Upper lobe of right lung (tissue), 1 donor: ENCODE measurements at regions not wholly inside any gene's neighbourhood (a gene's known extent, or its start where the extent isn't known, plus 50 kb on each side); places are given as distances from the start of the nearest gene placed in this dataset.

Source experiments
- ATAC-seq: fragments of 200-7000 bp; cut with Tn5 transposase; one replicate; pipeline ENCODE4 v1.9.1; 2020; ENCODE audit warnings: mild to moderate bottlenecking, moderate library complexity
- DNase-seq: peaks from one replicate; pipeline ENCODE4 v3.0.0-alpha.2; 2020
- H3K27ac ChIP-seq: fragments of 200-600 bp; one replicate; pipeline ENCODE4 v1.8.0; 2022
- H3K27me3 ChIP-seq: fragments of 200-600 bp; one replicate; pipeline ENCODE4 v1.8.0; 2022; ENCODE audit warnings: mild to moderate bottlenecking
- H3K36me3 ChIP-seq: fragments of 200-600 bp; one replicate; pipeline ENCODE4 v1.8.0; 2022
- H3K4me1 ChIP-seq: fragments of 200-600 bp; one replicate; pipeline ENCODE4 v1.8.0; 2022
- H3K4me3 ChIP-seq: fragments of 200-600 bp; one replicate; pipeline ENCODE4 v1.8.0; 2022; ENCODE audit warnings: mild to moderate bottlenecking
- H3K9me3 ChIP-seq: fragments of 200-600 bp; one replicate; pipeline ENCODE4 v1.8.0; 2022
- CTCF ChIP-seq: fragments of 200-600 bp; IDR thresholded peaks from one replicate; pipeline ENCODE4 v1.8.0; 2022; ENCODE audit warnings: antibody characterized with exemption
- intact Hi-C: fragments of 100-400 bp; cut with DNase I; formaldehyde crosslinking; loops from one replicate; pipeline ENCODE4 v1.11.0; 2022
- donor health status: DM: no; HTN: yes; CAD: no; lungs with severe emphysema.

GRCh38 chr2:207223051-207223450 is 57.3 kb upstream of the KLF7 start:
- intact Hi-C loops, result no loop called here
- TF ChIP-seq CTCF, result no peak
- no peaks in the 10 kb centered on the region for H3K9me3 ChIP-seq
- no peak overlapping the region for H3K4me3 ChIP-seq
- DNase-seq, result no peak
- ATAC-seq, result no peak
- H3K4me1 ChIP-seq, result peaks cover 20% of the 10 kb centered on the region
- no peaks in the 10 kb centered on the region for H3K27me3 ChIP-seq
- no peaks in the 10 kb centered on the region for H3K36me3 ChIP-seq
- H3K27ac ChIP-seq, result no peak overlapping the region

- intact Hi-C loops, result no loop called here
- ATAC-seq (no peak), DNase-seq (no peak)
- Histone ChIP-seq H3K4me1 (peaks cover 20% of the 10 kb centered on the region), H3K4me3 (no peak overlapping the region), H3K27ac (no peak overlapping the region), H3K36me3 (no peaks in the 10 kb centered on the region), H3K9me3 (no peaks in the 10 kb centered on the region), H3K27me3 (no peaks in the 10 kb centered on the region)
- TF ChIP-seq CTCF, result no peak
These were observed 58.6 kb upstream of the KLF7 start for GRCh38 chr2:207224381-207224780.

DNA sequence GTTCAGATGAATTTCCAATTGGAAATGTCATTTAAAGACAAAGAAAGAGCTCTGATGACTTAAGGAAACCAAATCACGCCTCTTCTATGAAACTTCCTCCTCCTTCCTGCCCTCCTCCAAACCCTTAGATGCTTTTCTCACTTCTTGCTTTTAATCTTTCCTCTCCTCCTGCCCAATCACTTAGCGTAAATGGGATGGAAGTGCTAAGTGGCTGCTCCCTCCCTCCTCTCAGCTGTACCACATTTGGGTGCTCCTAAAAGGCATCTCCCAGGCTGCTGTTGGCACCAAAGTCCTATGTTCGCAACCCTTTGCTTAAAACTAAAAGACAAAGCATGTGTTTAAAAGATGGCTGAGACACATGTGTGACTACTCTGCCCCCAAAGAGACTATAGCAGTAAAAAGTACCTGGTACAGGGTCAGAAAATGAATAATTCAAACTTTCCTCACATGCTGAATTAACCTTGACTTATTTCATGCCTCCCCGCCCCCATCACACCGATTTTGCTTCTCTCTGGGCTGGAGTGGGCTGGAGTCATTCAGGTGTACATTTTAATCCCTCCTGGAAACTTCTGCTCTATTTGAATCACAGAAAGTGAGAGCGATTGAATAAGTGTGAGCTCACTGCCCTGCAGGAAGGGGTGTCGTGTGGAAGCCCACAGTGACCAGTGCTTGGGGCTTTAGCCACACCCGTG is 59.2 kb upstream of the KLF7 start:
- H3K4me3 ChIP-seq, result no peak overlapping the region
- H3K27ac ChIP-seq, result no peak overlapping the region
- no peaks in the 10 kb centered on the region for H3K9me3 ChIP-seq
- peaks cover 20% of the 10 kb centered on the region for H3K4me1 ChIP-seq
- intact Hi-C loops, result no loop called here
- no peak for TF ChIP-seq CTCF
- DNase-seq, result no peak
- no peak for ATAC-seq
- H3K36me3 ChIP-seq, result no peaks in the 10 kb centered on the region
- H3K27me3 ChIP-seq, result no peaks in the 10 kb centered on the region

GRCh38 chr2:207225773-207226172 is 60.0 kb upstream of the KLF7 start:
- Histone ChIP-seq H3K4me1 (peaks cover 20% of the 10 kb centered on the region), H3K4me3 (no peak overlapping the region), H3K36me3 (no peaks in the 10 kb centered on the region), H3K27ac (no peak overlapping the region), H3K9me3 (no peaks in the 10 kb centered on the region), H3K27me3 (no peaks in the 10 kb centered on the region)
- ATAC-seq (no peak), DNase-seq (no peak)
- TF ChIP-seq CTCF, result no peak
- intact Hi-C loops, result no loop called here

DNA sequence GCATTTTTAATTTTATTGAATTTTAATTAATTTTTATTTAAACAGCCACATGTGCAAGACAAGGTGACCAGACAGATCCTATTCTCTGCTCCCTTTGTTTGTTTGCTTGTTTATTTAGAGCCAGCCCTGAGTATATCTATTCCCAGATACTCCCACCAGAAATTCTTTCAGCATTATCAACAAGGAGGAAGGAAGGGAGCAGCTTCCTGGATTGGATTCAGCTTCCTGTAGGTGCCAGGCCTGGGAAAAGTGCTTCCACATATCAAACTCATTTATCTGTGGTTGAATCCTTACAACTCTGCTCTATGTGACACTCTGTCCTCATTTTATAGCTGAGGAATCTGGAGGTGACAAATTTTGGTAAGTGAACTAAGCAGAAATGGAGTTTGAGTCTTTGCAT is 60.5 kb upstream of the KLF7 start:
- ATAC-seq (no peak), DNase-seq (no peak)
- no peaks in the 10 kb centered on the region for H3K27me3 ChIP-seq
- H3K9me3 ChIP-seq, result no peaks in the 10 kb centered on the region
- H3K27ac ChIP-seq, result peak overlapping the region; percentile 18
- H3K4me1 ChIP-seq, result peaks cover 20% of the 10 kb centered on the region
- no peaks in the 10 kb centered on the region for H3K36me3 ChIP-seq
- intact Hi-C loops, result no loop called here
- H3K4me3 ChIP-seq, result no peak overlapping the region
- no peak for TF ChIP-seq CTCF

DNA sequence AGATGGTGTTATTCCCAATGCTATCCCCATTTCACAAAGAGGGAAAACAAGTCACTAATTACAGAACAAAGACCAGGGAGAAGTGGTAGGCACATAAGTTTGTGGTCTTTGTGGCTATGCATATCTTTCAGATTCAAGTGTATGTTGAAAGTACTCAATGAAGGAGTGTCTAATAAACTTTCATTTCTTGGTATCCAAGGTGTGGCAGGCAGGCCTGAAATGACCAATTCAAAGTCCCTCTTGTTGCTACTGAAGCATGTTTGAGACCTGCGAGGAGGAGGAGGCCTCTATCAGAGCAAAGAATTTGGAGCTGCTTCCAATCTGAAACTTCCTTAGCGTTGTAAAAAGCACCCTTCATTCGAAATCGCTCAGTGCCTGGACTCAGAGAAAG is 60.9 kb upstream of the KLF7 start:
- Histone ChIP-seq H3K9me3 (no peaks in the 10 kb centered on the region), H3K36me3 (no peaks in the 10 kb centered on the region), H3K27ac (peak overlapping the region; percentile 39), H3K4me3 (peak overlapping the region; percentile 19), H3K4me1 (peaks cover 20% of the 10 kb centered on the region), H3K27me3 (no peaks in the 10 kb centered on the region)
- TF ChIP-seq CTCF, result no peak
- ATAC-seq, result peak; percentile 82
- DNase-seq, result no peak
- intact Hi-C loops, result no loop called here
